ENCODE measurements at regions not wholly inside any gene's neighbourhood (a gene's known extent, or its start where the extent isn't known, plus 50 kb on each side); places are given as distances from the start of the nearest gene placed in this dataset.
"Not testable (repeated sequence)": the region's sequence is repeated elsewhere in the genome, so short reads cannot be mapped to it uniquely, and the experiment has no call there.

DNA sequence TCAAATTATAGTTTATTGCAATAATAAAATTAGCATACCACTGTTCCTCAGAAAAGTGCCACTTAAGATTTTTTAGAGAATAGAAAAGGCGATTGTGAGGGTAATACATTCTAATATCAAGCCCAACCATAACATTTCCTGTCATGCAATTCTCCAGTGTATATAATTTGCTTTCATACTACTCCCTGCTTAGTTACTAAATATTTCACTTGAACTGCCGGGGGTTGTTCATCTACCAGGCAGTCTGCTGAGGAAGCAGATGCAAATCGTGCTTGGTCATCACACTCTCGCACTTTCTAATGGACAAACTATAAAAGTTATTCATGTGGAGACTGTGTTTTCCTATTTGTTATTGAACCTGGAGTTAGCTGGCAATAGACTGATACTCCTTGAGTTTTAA is 645.6 kb upstream of the CBLB start:
- DNase-seq (ENCODE audit: low spot score) (no peak), FAIRE-seq (no peak)

DNA sequence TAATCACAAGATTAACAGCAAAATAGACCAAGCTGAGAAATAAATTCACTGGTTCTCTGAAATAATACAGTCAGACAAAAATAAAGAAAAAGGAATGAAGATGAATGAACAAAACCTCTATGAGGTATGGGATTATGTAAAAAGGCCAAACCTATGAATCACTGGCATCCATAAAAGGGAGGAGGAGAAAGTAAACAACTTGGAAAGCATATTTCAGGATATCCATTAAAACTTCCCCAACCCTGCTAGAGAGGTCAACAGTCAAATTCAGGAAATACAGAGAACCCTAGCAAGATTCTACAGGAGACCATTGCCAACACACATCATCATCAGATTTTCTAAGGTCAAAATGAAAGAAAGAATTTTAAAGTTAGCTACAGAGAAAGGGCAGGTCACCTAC is 649.7 kb upstream of the CBLB start:
- DNase-seq (ENCODE audit: low spot score) (no peak), FAIRE-seq (no peak)

DNA sequence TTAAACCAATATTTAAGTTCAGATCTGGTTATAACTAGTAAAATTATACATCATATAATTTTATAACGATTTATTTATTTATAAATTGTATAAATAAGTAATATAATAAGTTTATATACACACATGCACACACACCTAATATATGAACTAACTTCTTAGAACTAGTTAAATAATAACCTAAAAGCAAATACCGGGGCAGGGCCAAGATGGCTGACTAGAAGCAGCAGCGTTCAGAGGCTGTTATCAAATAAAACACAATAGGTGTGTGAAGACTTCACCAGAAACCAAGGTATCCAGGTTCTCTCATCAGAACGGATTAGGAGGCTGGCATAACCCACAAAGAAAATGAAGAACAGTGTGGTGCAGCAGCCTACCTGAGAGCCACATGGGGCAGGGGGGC is 653.6 kb upstream of the CBLB start:
- DNase-seq (ENCODE audit: low spot score) (no peak), FAIRE-seq (no peak)

DNA sequence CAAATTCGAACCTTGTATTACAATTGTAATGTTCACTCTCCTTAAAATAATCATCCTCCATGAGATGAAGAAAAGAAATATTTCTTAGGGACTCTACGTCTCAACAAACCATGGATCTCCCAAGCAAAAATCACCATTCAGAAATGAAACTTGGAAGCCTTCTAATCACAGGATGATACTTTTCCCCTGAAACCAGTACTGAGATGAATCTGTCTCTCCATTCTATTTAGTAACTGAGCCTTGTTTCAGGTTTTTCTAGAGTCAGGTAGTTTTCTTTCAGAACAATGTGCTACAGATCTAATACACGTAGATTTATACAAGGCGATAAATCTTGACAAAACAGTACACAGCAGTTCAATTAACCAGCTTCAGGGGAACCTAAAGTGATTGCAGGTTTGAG is 660.1 kb upstream of the CBLB start:
- FAIRE-seq (no peak), DNase-seq (ENCODE audit: low spot score) (no peak)

DNA sequence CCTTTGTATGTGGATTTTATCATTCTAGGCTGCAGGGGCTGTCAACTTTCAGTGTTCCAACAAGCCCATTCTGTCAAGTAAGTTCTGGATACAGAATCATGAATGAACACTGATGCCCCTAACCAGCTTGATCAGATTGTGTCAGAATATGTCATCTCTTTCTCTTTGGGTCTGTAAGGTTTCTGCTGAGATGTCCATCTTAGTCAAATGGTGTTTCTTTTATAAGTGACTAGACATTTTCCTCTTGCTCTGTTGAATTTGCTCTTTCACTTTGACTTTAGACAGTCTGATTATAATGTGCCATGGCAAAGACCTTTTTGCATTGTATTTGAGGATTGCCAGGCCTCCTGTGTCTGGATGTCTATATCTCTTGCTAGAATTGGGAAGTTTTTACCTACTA is 660.9 kb upstream of the CBLB start:
- no peak for FAIRE-seq
- DNase-seq (ENCODE audit: low spot score), result no peak

DNA sequence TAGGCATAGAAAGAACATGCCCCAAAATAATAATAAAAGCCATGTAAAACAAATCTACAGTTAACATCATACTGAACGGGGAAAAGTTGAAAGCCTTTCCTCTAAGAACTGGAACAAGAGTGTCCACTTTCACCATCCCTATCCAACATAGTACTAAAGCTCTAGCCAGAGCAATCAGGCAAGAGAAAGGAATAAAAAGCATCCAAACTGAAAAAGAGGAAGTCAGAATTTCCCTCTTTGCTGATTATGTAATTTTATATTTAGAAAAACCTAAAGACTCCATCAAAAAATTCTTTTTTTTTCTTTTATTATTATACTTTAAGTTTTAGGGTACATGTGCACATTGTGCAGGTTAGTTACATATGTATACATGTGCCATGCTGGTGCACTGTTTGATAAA is 661.6 kb upstream of the CBLB start:
- DNase-seq (ENCODE audit: low spot score) (no peak), FAIRE-seq (no peak)

DNA sequence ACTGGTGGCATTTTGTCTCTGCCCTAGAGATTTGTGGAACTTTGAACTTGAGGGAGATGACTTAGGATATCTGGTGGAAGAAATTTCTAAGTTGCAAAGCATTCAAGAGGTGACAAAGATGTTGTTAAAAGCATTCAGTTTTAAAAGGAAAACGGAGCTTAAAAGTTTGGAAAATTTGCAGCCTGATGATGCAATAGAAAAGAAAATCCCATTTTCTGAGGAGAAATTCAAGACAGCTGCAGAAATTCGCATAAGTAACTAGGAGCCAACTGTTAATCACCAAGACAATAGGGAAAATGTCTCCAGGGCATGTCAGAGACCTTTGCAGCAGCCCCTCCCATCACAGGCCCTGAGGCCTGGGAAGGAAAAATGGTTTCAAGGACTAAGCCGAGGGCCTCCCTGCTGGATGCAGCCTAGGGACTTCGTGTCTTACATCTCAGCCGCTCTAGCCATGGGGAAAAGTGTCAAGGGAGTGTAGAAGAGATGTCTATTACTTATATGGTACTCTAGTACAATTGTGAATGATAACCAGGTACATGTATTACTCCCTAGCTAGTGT is 663.0 kb upstream of the CBLB start:
- DNase-seq (ENCODE audit: low spot score); FAIRE-seq: not testable (repeated sequence)

DNA sequence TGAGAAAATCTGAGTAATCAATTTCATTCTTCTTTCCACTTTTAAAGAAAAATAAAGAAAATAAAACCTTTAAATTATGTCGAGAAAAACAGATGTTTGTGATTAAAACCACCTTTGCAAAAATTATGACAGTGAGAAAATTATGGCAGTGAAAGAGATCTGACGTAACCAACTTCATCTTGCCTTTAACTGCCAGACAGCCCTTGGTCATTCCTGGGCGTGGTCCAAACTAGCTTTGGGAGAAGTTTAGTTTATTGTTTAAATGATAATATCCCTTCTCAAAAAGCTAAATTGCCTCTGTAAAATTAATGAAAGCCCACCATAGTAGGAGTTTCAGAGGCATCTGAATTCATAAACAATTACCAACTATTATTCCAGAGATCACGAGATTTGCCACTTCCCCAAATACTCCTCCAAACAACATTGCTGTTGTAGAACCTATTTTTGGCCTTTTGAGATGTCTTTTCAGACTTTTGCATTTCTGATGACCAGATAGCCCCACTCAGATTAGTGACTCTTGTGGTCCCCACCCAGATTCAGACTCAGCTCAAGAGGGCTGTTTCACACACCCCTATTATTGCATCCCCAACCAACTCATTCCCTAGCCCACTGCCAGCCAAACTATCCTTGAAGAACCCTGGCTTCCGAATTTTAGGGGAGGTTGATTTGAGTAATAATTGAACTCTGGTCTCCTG is 664.4 kb upstream of the CBLB start:
- FAIRE-seq (no peak), DNase-seq (ENCODE audit: low spot score) (no peak)

DNA sequence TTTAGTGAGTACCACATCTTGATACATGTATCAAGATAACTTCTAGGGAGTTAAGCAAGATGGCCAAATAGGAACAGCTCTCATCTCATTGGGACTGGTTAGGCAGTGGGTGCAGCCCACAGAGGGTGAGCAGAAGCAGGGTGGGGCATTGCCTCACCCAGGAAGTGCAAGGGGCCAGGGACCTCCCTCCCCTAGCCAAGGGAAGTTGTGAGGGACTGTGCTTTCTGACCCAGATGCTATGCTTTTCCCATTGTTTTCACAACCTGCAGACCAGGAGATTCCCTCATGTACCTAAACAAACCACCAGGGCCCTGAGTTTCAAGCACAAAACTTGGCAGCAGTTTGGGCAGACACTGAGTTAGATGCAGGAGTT is 665.0 kb upstream of the CBLB start:
- FAIRE-seq (peak; percentile 53), DNase-seq (ENCODE audit: low spot score) (no peak)

DNA sequence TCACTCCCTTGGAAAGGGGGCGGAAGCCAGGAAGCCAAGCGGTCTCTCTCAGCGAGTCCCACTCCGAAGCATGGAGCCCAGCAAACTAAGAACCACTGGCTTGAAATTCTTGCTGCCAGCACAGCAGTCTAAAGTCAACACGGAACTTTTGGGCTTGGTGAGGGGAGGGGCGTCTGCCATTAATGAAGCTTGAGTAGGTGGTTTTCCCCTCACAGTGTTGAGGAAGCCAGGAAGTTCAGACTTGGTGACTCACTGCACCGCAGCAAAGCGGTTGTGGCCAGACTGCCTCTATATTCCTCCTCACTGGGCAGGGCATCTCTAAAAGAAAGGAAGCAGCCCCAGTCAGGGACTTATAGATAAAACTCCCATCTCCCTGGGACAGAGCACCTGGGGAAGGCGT is 665.4 kb upstream of the CBLB start:
- peak; percentile 68 for DNase-seq (ENCODE audit: low spot score)
- FAIRE-seq, result peak; percentile 9

DNA sequence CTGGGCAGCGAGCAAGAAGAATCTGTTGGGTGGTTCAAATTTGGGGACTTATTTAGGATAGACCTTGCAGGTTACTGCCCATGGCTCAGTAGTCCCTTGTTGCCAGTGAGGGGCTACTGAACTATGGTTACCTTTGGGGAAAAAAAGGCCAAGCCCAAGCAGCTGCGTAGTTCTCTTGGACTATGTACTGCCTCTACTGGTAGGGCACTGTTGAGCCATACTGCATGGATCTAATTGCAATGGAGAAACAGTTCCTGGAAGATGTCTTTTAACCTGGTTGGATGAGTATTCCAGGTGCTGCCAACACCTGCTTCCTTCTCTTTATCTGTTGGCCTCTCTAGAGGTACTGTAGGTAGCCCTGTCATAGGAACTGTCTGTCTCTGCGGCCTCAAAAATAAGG is 671.9 kb upstream of the CBLB start:
- DNase-seq (ENCODE audit: low spot score), result no peak
- FAIRE-seq, result no peak

DNA sequence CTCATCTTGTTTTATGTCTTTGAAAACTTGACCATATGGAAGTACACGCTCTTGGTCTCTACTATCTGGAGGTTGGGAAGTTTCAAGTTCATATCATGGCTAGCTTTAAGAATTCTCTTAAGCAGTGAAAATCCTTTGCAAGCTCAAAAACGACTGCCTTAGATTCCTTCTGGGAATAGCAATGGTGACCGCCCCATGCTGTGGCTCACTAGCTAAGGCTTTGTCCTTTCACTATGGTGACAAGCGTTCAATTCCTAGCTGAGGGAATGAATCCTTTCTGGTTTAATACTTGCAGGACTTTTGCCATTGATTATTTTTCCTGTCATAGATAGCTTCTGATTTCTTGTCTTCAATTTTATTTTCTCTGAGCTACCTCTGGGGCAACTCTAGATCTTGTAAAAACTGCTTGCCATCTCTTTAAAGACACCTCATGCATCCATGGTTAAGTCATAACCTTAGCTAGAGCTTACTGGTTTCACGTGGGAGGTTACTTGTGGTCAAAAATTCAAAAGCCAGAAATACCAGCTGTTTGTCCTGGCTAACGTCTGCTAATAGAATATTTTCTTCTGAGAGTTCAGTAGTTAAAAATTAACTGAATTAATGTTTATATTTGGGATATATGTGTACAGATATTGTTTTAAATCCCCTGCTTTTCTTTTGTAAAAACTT is 673.4 kb upstream of the CBLB start:
- no peak for DNase-seq (ENCODE audit: low spot score)
- no peak for FAIRE-seq

DNA sequence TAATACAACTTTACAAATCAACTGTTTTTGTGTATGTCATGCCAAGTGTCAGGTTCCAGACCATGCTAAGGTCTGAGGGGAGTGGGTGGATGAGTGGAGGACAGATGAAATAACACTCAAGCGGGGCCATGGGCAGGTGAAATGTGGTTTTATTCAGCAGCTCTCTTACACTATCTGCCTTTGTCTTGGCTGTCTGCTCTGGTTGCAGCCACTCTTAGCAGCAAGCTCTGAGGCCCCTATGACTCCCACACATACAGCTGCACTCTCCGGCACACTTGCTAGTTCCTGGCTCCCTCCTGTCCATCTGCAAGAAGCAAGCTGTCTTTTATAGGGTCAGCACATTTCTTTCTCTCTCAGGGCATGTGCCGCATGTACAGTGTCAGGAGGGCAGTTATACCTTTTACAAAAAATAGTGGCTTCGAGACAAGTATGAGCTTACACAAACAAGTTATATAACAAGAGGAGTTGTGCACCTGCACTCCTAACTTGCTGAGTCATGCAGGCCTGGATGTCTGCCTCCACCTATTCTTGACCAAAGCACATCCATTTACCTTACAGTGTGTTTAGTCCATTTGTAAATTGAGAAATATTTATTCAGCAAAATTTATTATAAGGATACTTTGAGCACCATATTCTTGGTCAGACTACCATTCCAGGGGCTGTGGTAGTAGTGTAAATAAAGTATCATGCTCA is 683.7 kb upstream of the CBLB start:
- no peak for FAIRE-seq
- DNase-seq (ENCODE audit: low spot score), result no peak

DNA sequence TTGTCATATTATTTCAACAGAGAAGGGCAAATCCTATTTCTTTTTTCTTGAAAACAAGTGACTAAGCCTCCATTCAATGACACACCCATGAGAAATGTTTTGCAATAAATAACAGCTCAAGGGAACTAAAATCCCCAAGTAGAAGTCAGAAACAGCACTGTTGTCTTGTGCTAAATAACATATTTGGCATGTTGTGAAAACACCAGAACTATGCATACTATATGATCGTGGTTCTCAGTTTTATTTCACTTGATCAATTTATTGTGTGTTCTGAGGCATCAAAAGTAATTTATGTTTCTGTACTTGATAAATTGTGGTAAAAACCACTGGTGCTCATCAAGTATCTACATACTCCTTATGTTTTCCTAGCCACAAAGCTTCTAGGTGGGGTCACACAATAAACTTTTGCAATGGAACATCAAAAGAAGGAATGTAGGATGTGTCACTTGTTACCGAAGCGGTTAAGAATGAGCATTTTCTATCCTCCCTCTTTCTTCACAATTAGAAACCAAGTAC is 691.7 kb upstream of the CBLB start:
- FAIRE-seq (peak; percentile 13), DNase-seq (ENCODE audit: low spot score) (peak; percentile 41)

DNA sequence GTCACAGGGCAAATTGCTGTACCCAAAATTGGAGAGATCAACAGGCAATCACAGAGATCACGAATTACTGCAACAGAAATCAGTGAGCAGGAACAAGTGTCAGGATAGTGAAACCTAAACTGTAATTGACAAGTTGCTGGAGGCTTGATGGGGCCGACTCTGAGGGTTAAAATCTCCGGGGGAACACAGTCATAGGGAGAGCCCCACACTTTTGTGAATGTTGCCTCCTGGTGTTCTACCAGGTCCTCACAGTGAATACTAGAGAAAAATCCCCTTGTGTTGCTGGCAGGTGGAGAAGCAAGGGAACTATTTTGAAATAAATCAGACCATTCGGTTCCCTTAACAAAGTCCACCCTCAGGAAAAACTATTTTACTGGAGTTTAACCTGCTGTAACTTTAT is 697.5 kb upstream of the CBLB start:
- FAIRE-seq (no peak), DNase-seq (ENCODE audit: low spot score) (no peak)

DNA sequence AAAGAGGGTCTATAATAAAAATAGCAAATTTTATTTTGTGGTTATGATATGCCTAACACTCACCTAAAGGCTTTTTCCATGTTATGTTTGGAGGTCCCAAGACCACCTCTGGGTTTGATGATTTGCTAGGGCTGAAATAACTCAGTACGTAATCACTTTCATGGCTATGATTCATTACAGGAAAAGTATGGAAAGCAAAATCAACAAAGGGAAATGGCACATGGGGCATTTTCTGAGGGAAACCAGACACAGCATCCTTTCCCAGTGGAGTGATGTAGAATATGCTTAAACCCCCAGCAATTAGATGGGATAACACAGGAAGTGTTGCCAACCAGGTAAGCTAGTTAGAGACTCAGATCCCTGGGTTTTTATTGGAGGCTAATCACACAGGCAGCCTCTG is 701.6 kb upstream of the CBLB start:
- FAIRE-seq (no peak), DNase-seq (ENCODE audit: low spot score) (no peak)

DNA sequence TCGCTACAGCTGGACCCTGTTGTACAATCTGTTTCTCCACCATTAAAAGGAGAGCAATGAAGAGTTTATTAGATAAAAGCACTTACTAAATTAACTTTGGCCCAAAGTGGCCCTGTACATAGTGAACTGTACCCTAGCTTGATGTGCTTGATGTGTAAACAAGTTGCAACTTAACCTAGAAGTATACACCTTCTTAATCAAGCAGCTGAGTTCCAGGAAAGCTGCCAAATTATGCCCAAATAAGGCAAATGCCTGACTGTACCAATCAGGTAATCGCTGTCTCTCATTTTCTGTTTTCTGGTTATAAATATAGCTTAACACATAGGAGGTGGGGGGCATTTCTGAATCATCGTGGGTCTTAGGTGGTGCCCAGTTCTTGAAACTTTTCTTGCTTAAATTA is 704.8 kb upstream of the CBLB start:
- FAIRE-seq (no peak), DNase-seq (ENCODE audit: low spot score) (no peak)

DNA sequence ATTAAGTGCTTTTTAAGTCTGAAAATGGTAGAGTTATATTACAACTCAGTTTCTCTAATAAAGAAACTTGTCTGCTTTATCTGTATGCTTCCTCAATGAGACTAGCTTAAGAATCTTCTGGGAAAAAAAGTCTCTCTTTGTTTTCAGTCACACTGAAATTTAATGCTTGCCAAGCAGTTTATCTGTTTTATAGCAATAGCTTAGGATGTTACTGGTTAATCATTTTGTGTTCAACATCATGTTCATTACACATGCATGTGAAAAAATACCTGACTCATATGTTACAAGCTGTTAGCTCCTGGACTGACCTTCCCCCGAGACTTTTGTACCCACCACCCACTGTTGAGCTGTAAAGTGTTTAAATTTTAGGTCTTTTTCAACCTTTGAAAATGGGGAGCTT is 706.2 kb upstream of the CBLB start:
- FAIRE-seq (no peak), DNase-seq (ENCODE audit: low spot score) (no peak)

DNA sequence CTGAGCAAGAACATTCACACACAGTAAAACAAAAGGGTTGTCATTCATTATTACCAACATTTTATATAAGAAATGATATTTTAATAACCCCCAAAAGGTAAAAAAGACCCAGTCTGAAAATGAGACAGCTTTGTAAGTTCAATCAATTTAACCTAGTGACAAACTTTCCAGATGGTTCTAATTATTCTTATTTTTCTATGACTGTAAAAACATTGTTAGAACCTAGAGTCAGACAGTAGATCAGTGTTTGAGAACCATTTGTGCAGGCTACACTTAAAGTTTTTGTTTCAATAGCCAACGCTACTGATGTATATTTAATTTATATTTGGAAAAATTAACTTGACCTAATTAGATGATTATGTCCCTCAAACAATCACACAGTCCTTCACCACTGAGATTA is 708.4 kb upstream of the CBLB start:
- no peak for DNase-seq (ENCODE audit: low spot score)
- no peak for FAIRE-seq

DNA sequence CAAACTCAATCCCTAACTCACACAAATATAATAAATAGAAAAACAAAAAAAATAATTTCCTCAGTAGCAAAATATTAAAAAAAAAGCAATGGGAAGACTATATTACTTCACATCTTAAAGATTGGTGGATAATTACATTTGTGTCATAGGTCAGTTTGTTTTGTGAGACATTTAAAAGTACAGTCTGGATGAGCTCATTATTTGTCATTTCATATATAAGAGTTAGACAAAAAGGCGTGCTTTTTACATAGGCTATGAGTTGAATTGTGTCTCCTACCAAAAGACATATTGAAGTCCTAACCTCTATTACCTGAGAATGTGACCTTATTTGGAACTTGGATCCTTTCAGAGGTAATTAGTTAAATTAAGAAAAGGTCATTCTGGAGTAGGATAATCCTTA is 710.1 kb upstream of the CBLB start:
- DNase-seq (ENCODE audit: low spot score) (no peak), FAIRE-seq (no peak)

DNA sequence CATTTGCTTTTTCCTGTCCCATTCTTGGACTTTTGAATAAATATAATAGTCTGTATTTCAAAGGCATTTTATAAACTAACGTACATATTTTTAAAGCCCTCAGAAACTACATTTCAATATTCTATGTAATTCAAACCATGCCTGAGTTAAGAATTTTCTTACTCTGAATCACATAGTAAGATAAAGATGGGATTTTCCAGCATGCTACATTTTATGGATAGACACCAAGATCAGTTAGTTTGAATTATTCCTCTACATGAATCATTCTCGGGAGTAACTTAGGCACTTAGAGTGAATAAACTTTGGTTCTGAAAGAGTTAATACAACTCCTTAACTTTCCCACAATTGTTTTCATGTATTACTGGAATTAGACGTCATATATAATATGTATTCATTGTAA is 713.3 kb upstream of the CBLB start:
- no peak for DNase-seq (ENCODE audit: low spot score)
- FAIRE-seq, result no peak

DNA sequence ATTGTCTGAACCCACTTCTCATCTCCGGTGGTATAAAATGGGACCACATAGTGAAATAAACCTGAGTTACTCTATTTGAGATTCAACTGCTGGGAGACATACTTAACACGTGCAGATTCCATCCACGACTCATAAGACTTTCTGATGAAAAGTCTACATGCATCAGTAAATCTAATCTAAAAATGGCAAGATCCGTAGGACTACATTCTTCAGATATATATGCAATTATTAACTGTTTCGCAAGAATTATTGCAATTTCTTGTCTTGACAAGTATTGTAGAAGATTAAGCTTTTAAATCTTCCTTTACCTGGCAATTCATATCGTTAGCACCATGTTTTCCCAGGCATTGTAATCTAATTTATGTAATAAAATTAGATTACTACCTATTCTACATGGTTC is 718.7 kb upstream of the CBLB start:
- DNase-seq (ENCODE audit: low spot score), result no peak

More for the DNA sequence above, 718.7 kb upstream of the CBLB start:
- no peak for FAIRE-seq

Measured in urothelium cell line (cell line).